SU-DHL-6 (cell line): ENCODE measurements at regions not wholly inside any gene's neighbourhood (a gene's known extent, or its start where the extent isn't known, plus 50 kb on each side); places are given as distances from the start of the nearest gene placed in this dataset.
"Not testable (repeated sequence)": the region's sequence is repeated elsewhere in the genome, so short reads cannot be mapped to it uniquely, and the experiment has no call there.

Source experiments
- H2AFZ ChIP-seq: fragments of 200-600 bp; sonication (generic); 2 replicates; pipeline ENCODE4 v1.6.1; 2014; ENCODE audit warnings: low read depth, mild to moderate bottlenecking, moderate library complexity, mixed read lengths, antibody characterized with exemption, low read length; ENCODE audit not compliant: severe bottlenecking
- H3F3A ChIP-seq: fragments of 200-600 bp; shearing (Covaris generic); 2 replicates; pipeline ENCODE4 v1.6.0; 2016; ENCODE audit warnings: antibody characterized with exemption, mild to moderate bottlenecking; ENCODE audit not compliant: insufficient read depth
- H3K27ac ChIP-seq: fragments of 200-600 bp; sonication (generic); 2 replicates; pipeline ENCODE4 v1.5.1; 2016; ENCODE audit warnings: low read depth, mild to moderate bottlenecking, low read length, moderate library complexity, mixed read lengths
- H3K27me3 ChIP-seq: fragments of 200-600 bp; sonication (generic), shearing (Covaris generic); 2 replicates; pipeline ENCODE4 v1.6.0; 2014; ENCODE audit warnings: mild to moderate bottlenecking, low read length
- H3K36me3 ChIP-seq: fragments of 200-600 bp; sonication (generic); 2 replicates; pipeline ENCODE4 v1.6.1; 2014; ENCODE audit warnings: mild to moderate bottlenecking, low read length, mixed read lengths
- H3K4me2 ChIP-seq: fragments of 300-600, 200-600 bp; shearing (Covaris generic), sonication (generic); 2 replicates; pipeline ENCODE4 v1.6.0; 2014; ENCODE audit warnings: low read length, low read depth, mild to moderate bottlenecking; ENCODE audit not compliant: poor library complexity, severe bottlenecking
- H3K4me3 ChIP-seq: fragments of 200-600 bp; sonication (generic); 2 replicates; pipeline ENCODE4 v1.5.1; 2014; ENCODE audit warnings: antibody characterized with exemption, low read length, mild to moderate bottlenecking, mixed read lengths; ENCODE audit not compliant: insufficient read depth, poor library complexity, severe bottlenecking
- H3K79me2 ChIP-seq: fragments of 200-600 bp; sonication (generic); 2 replicates; pipeline ENCODE4 v1.6.1; 2014; ENCODE audit warnings: mild to moderate bottlenecking, low read length, moderate library complexity; ENCODE audit not compliant: insufficient read depth
- H3K9ac ChIP-seq: fragments of 200-600 bp; sonication (generic); 2 replicates; pipeline ENCODE4 v1.7.0; 2014; ENCODE audit warnings: mild to moderate bottlenecking, low read length
- H3K9me2 ChIP-seq: fragments of 200-600 bp; sonication (generic); replicated peaks from 2 replicates; pipeline ENCODE4 v1.6.1; 2014; ENCODE audit warnings: low read length; ENCODE audit not compliant: insufficient read depth
- H3K9me3 ChIP-seq: fragments of 200-600 bp; sonication (generic); 2 replicates; pipeline ENCODE4 v1.6.1; 2014; ENCODE audit warnings: low read length, mixed read lengths; ENCODE audit not compliant: insufficient read depth
- H4K20me1 ChIP-seq: fragments of 200-600 bp; sonication (generic); 2 replicates; pipeline ENCODE4 v1.6.1; 2014; ENCODE audit warnings: low read depth, mild to moderate bottlenecking, antibody characterized with exemption, low read length, moderate library complexity, mixed read lengths
- CTCF ChIP-seq: fragments of 200-600 bp; sonication (generic); IDR thresholded peaks from one replicate; pipeline ENCODE4 v1.5.1; 2017; ENCODE audit warnings: antibody characterized with exemption, mild to moderate bottlenecking, low read length, moderate library complexity; ENCODE audit not compliant: insufficient read depth, poor library complexity, severe bottlenecking
- EZH2phosphoT487 ChIP-seq: fragments of 200-600 bp; sonication (generic), shearing (Covaris generic); conservative IDR thresholded peaks from 2 replicates; pipeline ENCODE4 v1.6.1; 2018; ENCODE audit warnings: mild to moderate bottlenecking, antibody characterized with exemption, low read length, moderate library complexity, mixed read lengths

GRCh38 chr9:11190719-11191118, 577.9 kb upstream of the PTPRD start:
- H2AFZ ChIP-seq = no peak overlapping the region
- H3K27ac ChIP-seq = no peak overlapping the region
- TF ChIP-seq CTCF = no peak
- TF ChIP-seq EZH2phosphoT487 = no peak
- H3K9me3 ChIP-seq = no peaks in the 10 kb centered on the region
- H4K20me1 ChIP-seq = no peaks in the 10 kb centered on the region
- no peaks in the 10 kb centered on the region for H3K79me2 ChIP-seq
- no peaks in the 10 kb centered on the region for H3K27me3 ChIP-seq
- H3K4me2 ChIP-seq = no peak overlapping the region
- no peaks in the 10 kb centered on the region for H3K36me3 ChIP-seq
- no peaks in the 10 kb centered on the region; the same call in 1 of the 2 replicates for H3K9me2 ChIP-seq
- no peak overlapping the region for H3K4me3 ChIP-seq
- H3F3A ChIP-seq = no peaks in the 10 kb centered on the region
- H3K9ac ChIP-seq = no peak overlapping the region

- Histone ChIP-seq H3K9ac (no peak overlapping the region), H3K9me2 (no peaks in the 10 kb centered on the region; the same call in 1 of the 2 replicates), H3K27ac (no peak overlapping the region), H3K4me2 (no peak overlapping the region), H2AFZ (no peak overlapping the region), H3K9me3 (no peaks in the 10 kb centered on the region), H3K4me3 (no peak overlapping the region), H3K27me3 (no peaks in the 10 kb centered on the region), H3K79me2 (no peaks in the 10 kb centered on the region), H4K20me1 (no peaks in the 10 kb centered on the region), H3F3A (no peaks in the 10 kb centered on the region), H3K36me3 (no peaks in the 10 kb centered on the region)
- TF ChIP-seq EZH2phosphoT487 (no peak), CTCF (no peak)
Measured at GRCh38 chr9:11192993-11193392, 580.2 kb upstream of the PTPRD start.

GRCh38 chr9:11194246-11194645, 581.4 kb upstream of the PTPRD start:
- no peaks in the 10 kb centered on the region for H3K79me2 ChIP-seq
- no peak overlapping the region for H3K4me3 ChIP-seq
- H3K27ac ChIP-seq = no peak overlapping the region
- H3K9ac ChIP-seq = no peak overlapping the region
- H3K4me2 ChIP-seq = no peak overlapping the region
- no peaks in the 10 kb centered on the region; the same call in 1 of the 2 replicates for H3K9me2 ChIP-seq
- H2AFZ ChIP-seq = no peak overlapping the region
- H3K36me3 ChIP-seq = no peaks in the 10 kb centered on the region
- no peaks in the 10 kb centered on the region for H3K9me3 ChIP-seq
- no peaks in the 10 kb centered on the region for H3K27me3 ChIP-seq
- TF ChIP-seq CTCF (no peak), EZH2phosphoT487 (no peak)
- H3F3A ChIP-seq = no peaks in the 10 kb centered on the region
- H4K20me1 ChIP-seq = no peaks in the 10 kb centered on the region

GRCh38 chr9:11196840-11197365, 584.1 kb upstream of the PTPRD start:
- H3K27me3 ChIP-seq, H3K9ac ChIP-seq, H3K79me2 ChIP-seq, H3K4me3 ChIP-seq, H4K20me1 ChIP-seq, H3K9me3 ChIP-seq, H3K4me2 ChIP-seq, H3K27ac ChIP-seq, H3F3A ChIP-seq, H3K9me2 ChIP-seq, H3K36me3 ChIP-seq, H2AFZ ChIP-seq: not testable (repeated sequence)
